NCI-H2196 treated with DMSO at 0.1 percent for 48 hours (cell line): ENCODE measurements at regions not wholly inside any gene's neighbourhood (a gene's known extent, or its start where the extent isn't known, plus 50 kb on each side); places are given as distances from the start of the nearest gene placed in this dataset.
"Not testable (repeated sequence)": the region's sequence is repeated elsewhere in the genome, so short reads cannot be mapped to it uniquely, and the experiment has no call there.

ENCODE experiments used
- DNase-seq: peaks from one replicate; lab custom pipeline; 2025; ENCODE audit not compliant: unreplicated experiment; lab: John Stamatoyannopoulos, UW

- DNase-seq, result no peak
Observed at GRCh38 chr2:215722986-215723630, 287.2 kb upstream of the FN1 start.

- no peak for DNase-seq
Observed at GRCh38 chr2:215722125-215722524, 286.3 kb upstream of the FN1 start.

GRCh38 chr2:215721515-215721914, 285.6 kb upstream of the FN1 start:
- not testable (repeated sequence) for DNase-seq

- DNase-seq, result no peak
Observed at GRCh38 chr2:215718890-215719289, 283.0 kb upstream of the FN1 start.

- DNase-seq, result no peak
Observed at GRCh38 chr2:215718436-215718835, 282.6 kb upstream of the FN1 start.

- no peak for DNase-seq
Observed at GRCh38 chr2:215717501-215718381, 281.9 kb upstream of the FN1 start.

GRCh38 chr2:215716956-215717355, 281.1 kb upstream of the FN1 start:
- DNase-seq, result no peak

- DNase-seq, result no peak
Observed at GRCh38 chr2:215712871-215713790, 277.3 kb upstream of the FN1 start.

GRCh38 chr2:215712219-215712868, 276.5 kb upstream of the FN1 start:
- no peak for DNase-seq

- DNase-seq, result no peak
Observed at GRCh38 chr2:215711471-215712034, 275.7 kb upstream of the FN1 start.

GRCh38 chr2:215707608-215708007, 271.7 kb upstream of the FN1 start:
- DNase-seq, result no peak

- no peak for DNase-seq
Observed at GRCh38 chr2:215705771-215706361, 270.0 kb upstream of the FN1 start.

GRCh38 chr2:215705281-215705680, 269.4 kb upstream of the FN1 start:
- DNase-seq, result no peak

- no peak for DNase-seq
Observed at GRCh38 chr2:215702116-215702902, 266.4 kb upstream of the FN1 start.

GRCh38 chr2:215699700-215700538, 264.1 kb upstream of the FN1 start:
- no peak for DNase-seq

- DNase-seq, result no peak
Observed at GRCh38 chr2:215699018-215699417, 263.1 kb upstream of the FN1 start.

GRCh38 chr2:215698566-215698965, 262.7 kb upstream of the FN1 start:
- no peak for DNase-seq

- no peak for DNase-seq
Observed at GRCh38 chr2:215697496-215697895, 261.6 kb upstream of the FN1 start.
